ENCODE measurements at regions not wholly inside any gene's neighbourhood (a gene's known extent, or its start where the extent isn't known, plus 50 kb on each side); places are given as distances from the start of the nearest gene placed in this dataset.

GRCh38 chr5:166961028-166961427 is 1330.4 kb upstream of the WWC1 start:
- ChIA-PET CTCF (interaction anchor here (0.5 kb wide), 1 partner anchor 266 kb away, joined by 4 read pairs; no protein-coding TSS in a partner anchor), POLR2A (no interaction called here), RAD21 (ENCODE audit: unreplicated experiment) (interaction anchor here (1.1 kb wide), 1 partner anchor 18 kb away, joined by 4 read pairs; the partner anchor contains the start of gene TENM2), SMC1A (ENCODE audit: uncharacterized antibody, unreplicated experiment) (no interaction called here)
- Histone ChIP-seq H3K4me1 (ENCODE audit: control insufficient read depth, insufficient read depth, low read length) (no peaks in the 10 kb centered on the region), H3K27ac (ENCODE audit: control insufficient read depth, insufficient read depth) (no peak overlapping the region), H3K4me2 (ENCODE audit: control insufficient read depth, insufficient read depth) (no peak overlapping the region), H2AFZ (ENCODE audit: control insufficient read depth, low read depth, low read length) (no peak overlapping the region), H3K27me3 (replicated peaks in 1 of 2; ENCODE audit: control insufficient read depth in 2 of 2, insufficient read depth in 2 of 2, low read length in 1 of 2) (no peaks in the 10 kb centered on the region), H4K20me1 (ENCODE audit: control insufficient read depth, insufficient read depth) (no peaks in the 10 kb centered on the region), H3K9me3 (replicated peaks; ENCODE audit: control insufficient read depth, insufficient read depth, low read length) (no peaks in the 10 kb centered on the region), H3K36me3 (ENCODE audit: control insufficient read depth in 2 of 2, insufficient read depth in 2 of 2, low read length in 1 of 2) (no peaks in the 10 kb centered on the region), H3K4me3 (no peak overlapping the region), H3K9ac (ENCODE audit: control insufficient read depth, insufficient read depth, low read length) (no peak overlapping the region), H3K79me2 (ENCODE audit: control insufficient read depth, insufficient read depth, low read length) (no peaks in the 10 kb centered on the region)
- TF ChIP-seq STAT1 (conservative IDR thresholded peaks at IDR 0.05), result no peak
- TF ChIP-seq E2F8 (IDR thresholded peaks at IDR 0.05; ENCODE audit: low read depth, partially characterized antibody), result no peak
- no peak for TF ChIP-seq RB1 (IDR thresholded peaks at IDR 0.05; ENCODE audit: borderline replicate concordance)
- TF ChIP-seq EGR1 (IDR thresholded peaks at IDR 0.05; ENCODE audit: borderline replicate concordance in 1 of 2, low read depth in 2 of 2, low read length in 2 of 2), result no peak
- no peak for TF ChIP-seq BRCA1 (IDR thresholded peaks at IDR 0.05; ENCODE audit: low read depth, low read length)
- TF ChIP-seq CHD4 (IDR thresholded peaks at IDR 0.05), result no peak
- FAIRE-seq (no peak), ATAC-seq (no peak), DNase-seq (ENCODE audit: low read depth, low spot score) (no peak)
- no TSS peak for BruUV-seq (replicated peaks)
- intact Hi-C loops (cut with micrococcal nuclease; ENCODE audit: unreplicated experiment) (no loop called here), in situ Hi-C loops (cut with MboI) (no loop called here)
- 66% methylated on average over 5 of the region's 5 CpGs for WGBS (ENCODE audit: insufficient coverage, insufficient replicate concordance, low lambda C conversion rate, missing lambda C conversion rate)

All from GM12878 (cell line).